NCI-H1092 treated with DMSO at 0.1 percent for 48 hours (cell line): ENCODE measurements at regions not wholly inside any gene's neighbourhood (a gene's known extent, or its start where the extent isn't known, plus 50 kb on each side); places are given as distances from the start of the nearest gene placed in this dataset.

Experiments
- DNase-seq: peaks from one replicate; lab custom pipeline; 2025; lab: John Stamatoyannopoulos, UW

DNA sequence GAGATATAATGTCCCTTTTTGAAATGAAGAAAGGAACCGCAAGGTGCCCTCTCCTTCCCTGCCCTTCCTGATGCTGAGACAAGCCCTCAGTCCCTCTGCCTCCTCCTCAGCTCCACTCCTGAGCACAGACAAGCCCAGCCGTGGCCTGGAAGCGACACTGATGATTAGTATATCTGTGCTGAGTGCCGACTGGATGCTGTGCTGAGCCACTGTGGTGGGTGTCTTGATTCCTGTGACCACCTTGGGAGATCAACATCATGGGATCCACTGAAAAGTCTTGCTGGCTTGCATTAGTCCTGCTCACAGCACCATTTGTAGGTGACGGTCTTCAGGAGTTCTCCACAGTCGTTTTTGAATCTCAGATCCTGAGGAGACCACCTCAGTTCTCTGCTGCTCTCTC lies 59.5 kb upstream of the HGFAC start:
- no peak for DNase-seq

DNA sequence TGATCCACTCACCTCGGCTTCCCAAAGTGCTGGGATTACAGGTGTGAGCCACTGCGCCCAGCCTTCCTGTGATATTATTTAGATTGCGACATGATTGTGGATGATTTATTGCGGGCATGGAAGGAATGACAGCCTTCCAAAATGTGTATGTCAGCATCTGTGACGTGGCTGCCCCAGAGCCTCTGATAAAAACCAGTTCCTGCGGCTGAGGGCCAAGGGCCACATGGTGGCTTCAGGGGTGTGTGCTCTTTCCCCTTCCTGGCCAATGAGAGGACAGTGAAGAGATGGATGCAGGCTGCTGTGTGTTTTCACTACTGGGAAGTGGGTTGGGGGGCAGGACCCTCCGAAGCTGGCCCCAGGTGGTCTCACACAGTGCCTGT lies 57.4 kb upstream of the HGFAC start:
- DNase-seq, result no peak

DNA sequence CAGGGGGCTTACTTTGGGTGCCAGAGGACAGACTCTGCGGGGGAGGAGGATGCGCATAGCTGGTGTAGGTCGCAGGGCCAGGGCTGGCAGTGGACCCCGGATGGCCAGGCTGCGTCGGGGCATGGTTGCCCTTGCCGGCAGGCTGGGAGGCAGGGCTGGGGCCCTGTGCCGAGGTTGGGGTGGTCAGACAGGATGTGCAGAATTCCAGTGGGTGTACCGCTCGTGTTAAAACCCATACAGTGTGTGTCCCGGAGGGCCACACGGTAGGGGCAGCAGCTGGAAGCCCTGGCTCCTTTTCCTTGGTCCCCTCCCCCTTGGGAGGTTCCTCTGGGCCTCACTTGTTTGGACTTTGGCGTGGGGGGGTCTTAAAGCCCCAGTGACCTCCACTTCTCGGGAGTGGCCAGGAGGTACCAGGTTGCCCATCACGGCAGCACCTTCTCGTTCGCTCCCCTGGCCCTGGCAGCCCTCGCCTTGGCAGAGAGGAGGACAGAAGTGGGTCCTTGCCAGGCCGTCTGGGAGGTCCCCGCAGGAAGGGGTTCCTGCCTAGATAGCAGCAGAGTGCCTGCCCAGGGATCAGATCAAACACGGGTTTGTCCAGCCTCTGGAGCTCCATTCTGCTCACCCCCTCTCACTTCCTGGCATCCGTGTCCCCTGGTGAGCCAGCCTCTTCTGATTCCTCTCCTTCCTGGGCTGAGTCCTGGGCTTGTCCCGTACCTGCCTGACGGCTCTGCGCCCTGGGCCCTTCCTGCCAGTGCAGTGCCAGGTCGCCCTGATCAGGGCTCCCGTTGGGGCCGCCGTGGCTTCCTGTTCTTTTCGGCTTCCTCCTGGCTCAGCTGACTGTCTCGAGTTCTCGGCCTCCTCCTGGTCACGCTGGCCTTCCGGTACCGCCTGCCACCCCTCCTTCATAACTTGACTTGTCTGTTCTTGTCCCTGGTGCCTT lies 56.7 kb upstream of the HGFAC start:
- no peak for DNase-seq

- no peak for DNase-seq
These were observed 55.9 kb upstream of the HGFAC start for GRCh38 chr4:3385711-3386420.

DNA sequence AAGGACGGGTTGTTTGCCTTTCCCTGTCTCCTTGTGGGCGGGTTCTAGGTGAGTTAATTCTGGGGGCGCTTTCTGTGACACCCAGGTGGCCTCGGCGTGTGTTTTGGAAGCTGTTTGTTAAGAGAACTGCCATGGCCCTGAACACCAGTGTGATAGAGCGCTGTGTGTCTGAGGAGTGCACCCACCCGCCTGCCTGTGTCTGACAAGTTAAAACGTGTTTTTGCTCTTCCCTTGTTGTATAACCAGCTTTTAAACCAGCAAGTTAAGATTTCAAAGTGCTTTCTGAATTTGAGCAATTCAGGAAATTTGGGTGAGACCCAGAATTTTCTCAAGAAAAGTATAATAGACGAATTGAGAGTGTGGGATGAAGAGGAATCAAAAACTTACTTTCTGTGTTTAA lies 55.2 kb upstream of the HGFAC start:
- DNase-seq, result no peak

DNA sequence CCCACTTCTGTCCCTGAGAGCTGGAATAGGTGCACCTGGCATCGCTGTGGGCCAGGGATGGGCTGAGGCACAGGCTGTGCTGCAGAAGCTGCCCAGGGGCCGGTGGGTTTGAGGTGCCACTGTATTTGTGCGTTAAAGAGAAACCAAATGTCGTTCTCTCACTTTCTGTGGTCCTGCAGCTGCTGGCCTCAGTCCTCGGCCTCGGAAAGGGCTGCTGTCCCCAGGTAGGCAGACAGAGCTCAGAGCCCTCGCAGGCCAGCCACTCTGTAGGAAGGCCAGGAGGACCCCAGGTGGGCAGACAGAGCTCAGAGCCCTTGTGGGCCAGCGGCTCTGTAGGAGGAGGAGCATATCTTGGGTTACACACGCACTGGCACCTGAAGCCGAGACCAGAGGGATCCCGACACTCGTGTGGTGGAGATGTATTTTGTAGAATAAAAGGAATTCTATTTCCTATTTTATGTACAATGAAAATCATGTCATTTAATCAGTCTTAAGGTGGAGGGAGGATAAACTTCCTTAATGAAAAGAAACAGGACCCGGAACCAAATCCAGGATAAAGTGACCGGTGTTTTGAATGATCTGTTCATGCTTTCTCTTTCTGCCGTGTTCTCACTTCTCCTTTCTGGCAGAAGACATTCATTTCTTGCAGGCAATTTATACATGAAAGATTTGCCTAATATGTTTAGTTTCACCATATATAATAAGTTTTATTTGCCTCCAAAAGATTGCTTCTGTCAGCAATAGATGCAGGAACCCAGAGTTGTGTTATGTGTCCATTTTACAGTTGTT lies 54.4 kb upstream of the HGFAC start:
- no peak for DNase-seq

- DNase-seq, result no peak
These were observed 53.8 kb upstream of the HGFAC start for GRCh38 chr4:3387943-3388361.

GRCh38 chr4:3388471-3389232 lies 53.1 kb upstream of the HGFAC start:
- no peak for DNase-seq

- DNase-seq, result no peak
These were observed 52.2 kb upstream of the HGFAC start for GRCh38 chr4:3389233-3390215.

DNA sequence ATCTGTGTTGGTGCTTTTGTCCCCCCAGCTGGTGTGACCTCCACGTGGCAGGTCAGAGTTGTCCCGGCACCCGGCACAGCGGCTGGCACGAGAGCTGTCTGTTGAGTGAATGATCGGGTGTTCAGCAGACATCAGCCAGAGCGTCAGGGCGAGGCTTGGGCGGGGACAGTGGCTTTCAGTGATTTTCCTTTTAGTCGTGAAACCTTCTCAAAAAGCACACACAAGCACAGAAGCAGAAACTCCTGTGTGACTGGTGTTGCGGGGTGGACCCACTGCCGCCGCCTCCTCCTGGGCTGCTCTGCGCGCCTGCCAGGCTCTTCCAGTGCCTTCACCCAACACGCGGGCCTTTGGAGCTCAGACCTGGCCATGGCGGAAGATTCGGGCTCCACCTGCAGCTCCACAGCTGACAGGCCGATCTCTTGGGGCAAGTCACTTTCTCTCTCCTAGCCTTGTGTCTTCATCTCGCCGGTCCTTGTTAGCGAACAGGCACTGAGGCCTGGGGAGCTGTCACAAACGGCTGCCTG lies 51.4 kb upstream of the HGFAC start:
- DNase-seq, result no peak

DNA sequence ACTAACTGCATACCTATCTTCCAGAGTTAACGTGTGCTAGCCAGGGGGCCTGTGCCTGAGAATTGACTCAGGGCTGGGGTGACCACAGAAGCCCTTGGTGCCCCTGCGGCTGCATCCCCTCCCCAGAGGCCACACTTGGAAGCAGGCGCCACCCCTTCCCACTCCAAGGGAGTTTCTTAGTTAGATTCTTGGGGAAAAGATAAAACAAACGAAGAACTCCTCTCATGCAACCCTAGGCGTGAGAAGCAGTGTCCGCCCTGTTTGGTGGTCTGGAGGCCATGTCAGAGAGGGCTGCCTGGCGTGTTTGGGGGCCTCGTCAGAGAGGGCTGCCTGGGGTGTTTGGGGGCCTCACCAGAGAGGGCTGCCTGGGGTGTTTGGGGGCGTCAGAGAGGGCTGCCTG lies 50.3 kb upstream of the HGFAC start:
- DNase-seq, result no peak
